GM12874 (cell line): ENCODE measurements at regions not wholly inside any gene's neighbourhood (a gene's known extent, or its start where the extent isn't known, plus 50 kb on each side); places are given as distances from the start of the nearest gene placed in this dataset.

Experiments used
- CTCF ChIP-seq: IDR thresholded peaks from 2 replicates; pipeline ENCODE4 v1.5.1; 2011; ENCODE audit warnings: low read depth, mild to moderate bottlenecking, control low read depth, low read length, moderate library complexity; ENCODE audit not compliant: insufficient read depth

- TF ChIP-seq CTCF: no peak
Observed at GRCh38 chr18:5828913-5829312, 66.4 kb downstream of the TMEM200C start.

- no peak for TF ChIP-seq CTCF
Observed at GRCh38 chr18:5825663-5826062, 69.7 kb downstream of the TMEM200C start.

DNA sequence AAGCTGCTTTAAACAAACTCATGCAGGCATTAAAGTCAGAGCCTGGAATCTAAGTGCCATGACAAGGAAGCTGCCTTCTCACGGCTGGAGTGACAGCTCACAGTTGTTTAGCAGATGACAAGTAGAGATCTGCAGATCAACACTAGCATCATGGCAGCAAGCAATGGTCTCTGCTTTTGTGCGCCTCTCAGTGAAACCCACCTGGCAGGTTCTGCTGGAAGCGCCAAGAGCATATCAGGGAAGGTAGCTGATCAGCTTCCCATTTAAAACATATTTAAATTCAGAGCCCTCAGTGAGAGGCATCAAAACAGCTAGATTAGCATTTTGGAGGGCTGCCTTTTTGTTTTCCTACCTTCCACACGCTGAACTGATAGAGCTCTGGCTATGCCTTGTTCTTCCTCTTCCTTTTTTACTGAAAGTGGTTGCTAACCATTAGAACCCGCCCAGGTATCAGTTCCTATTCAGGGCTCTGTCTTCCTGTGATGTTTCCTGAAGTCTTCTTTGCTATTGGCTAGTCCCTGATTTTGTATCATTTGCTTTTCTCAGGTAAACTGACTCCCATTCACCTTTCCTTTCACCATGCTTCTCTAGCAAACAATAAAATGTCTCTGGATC lies 70.8 kb downstream of the TMEM200C start:
- no peak for TF ChIP-seq CTCF

- no peak for TF ChIP-seq CTCF
Observed at GRCh38 chr18:5817816-5818215, 77.5 kb downstream of the TMEM200C start.

DNA sequence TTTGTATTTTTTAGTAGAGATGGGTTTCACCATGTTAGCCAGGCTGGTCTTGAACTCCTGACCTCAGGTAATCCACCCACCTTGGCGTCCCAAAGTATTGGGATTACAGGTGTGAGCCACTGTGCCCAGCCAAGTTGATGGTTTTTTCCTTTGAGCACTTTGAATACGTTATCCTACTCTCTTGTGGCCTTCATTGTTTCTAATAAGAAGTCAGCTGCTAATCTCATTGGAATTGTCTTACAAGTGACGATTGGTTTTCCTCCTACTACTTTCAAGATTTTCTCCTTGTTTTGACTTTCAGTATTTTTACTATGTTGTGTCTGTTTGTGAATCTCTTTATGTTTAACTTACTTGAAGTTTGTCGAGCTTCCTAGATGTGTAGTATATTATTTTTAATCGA lies 88.5 kb downstream of the TMEM200C start:
- TF ChIP-seq CTCF: no peak

DNA sequence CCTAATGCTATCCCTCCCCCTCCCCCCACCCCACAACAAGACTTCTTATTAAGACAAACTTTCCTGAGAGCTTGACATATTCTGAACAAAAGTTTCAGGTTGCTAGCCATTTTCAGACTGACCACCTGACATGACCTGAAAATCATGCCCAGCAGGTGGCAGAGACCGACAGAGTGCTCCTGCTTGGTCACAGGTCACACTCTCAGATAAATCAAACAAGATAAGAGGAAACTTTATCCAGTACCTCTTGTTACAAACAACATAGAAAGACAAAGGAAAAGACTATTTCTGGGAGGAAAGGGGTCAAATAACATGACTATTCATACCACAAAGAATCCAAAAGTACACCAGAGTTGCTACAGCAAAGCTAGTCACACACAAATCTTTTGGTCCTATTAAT lies 107.4 kb downstream of the TMEM200C start:
- no peak for TF ChIP-seq CTCF

DNA sequence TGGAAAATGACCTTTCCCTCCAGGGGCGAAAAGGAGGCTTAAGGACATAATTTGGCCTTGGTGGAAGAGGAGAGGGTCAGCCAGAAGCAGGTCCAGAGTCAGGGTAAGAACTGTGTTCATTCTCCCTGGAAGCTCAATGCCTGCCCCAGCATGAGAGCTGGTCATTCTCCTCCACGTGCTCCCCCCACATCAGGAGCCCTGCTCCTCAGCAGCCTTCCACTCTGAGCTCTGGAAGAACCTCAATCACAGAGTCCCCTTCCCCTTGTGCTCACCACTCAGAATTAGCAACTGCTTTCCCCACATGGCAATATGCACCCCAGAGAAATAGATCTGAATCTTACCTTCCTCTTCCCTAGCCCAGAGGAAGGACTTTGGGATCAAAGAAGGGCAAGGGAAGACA lies 115.4 kb downstream of the TMEM200C start:
- TF ChIP-seq CTCF: no peak
